HG02884 (cell line): ENCODE measurements at regions not wholly inside any gene's neighbourhood (a gene's known extent, or its start where the extent isn't known, plus 50 kb on each side); places are given as distances from the start of the nearest gene placed in this dataset.
"Not testable (repeated sequence)": the region's sequence is repeated elsewhere in the genome, so short reads cannot be mapped to it uniquely, and the experiment has no call there.

Experiments used
- ATAC-seq: cut with Tn5 transposase; IDR thresholded peaks from one replicate; pipeline ENCODE4 v1.9.1; 2021; ENCODE audit warnings: mild to moderate bottlenecking, moderate library complexity; ENCODE audit not compliant: unreplicated experiment

DNA sequence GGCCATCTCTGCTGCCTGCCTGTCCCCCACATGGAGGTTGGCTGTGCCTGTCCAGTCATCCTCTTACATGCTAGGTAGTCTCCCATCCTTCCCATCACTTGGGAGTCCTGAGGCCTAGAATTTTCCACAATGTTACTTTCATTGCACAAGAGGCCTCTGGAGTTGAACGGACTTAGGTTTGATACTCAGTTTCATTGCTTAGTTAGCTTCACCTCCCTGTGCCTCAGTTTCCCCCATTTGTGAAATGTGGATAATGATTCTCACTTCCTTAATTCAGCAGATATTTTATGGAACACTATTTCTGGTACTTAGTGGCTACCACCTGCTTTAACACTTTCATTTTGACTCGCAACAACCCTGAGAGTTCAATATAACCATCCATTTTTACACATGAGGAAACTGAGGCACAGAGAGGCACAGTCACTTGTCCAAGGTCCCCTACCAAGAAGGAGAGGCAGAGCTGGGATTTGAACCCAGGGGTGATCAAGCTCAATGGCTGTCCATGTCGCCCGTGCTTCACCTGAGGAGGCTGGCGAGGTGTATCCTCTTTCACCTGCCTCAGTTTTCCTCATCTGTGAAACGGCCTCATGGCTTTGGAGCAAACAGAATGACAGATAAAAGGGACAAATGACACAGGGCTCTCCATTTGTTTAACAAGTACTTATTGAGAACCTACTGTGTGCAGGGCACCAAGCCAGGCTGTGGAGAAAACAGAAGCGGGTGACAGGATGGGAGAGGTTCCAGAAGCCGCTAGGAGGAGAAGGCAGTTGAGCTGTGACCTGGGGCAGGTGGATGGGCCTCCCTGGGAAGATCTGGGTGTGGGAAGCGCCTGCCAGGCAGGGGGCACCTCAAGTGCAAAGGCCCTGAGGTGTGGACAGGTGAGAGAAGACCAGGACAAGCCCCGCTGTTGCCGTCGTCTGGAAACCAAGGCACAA is 154.3 kb upstream of the PTPN1 start:
- ATAC-seq, result no peak

DNA sequence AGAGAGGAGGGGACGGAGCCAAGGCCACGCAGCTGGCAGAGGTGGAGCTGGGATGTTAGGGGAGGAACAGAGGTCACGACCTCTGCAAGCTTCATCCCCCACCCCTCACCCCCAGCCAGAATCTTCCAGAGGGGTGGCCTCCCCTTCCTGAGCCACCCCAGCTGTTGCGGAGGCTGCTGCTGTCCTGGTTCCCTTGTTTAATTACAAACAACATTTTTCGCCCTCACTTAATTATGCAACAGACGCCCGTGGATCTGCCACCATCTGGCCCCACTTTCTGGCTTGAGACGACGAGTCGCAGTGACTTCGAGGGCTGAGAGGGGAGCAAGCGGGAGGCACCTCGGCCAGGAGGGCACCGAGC is 153.7 kb upstream of the PTPN1 start:
- ATAC-seq, result no peak

DNA sequence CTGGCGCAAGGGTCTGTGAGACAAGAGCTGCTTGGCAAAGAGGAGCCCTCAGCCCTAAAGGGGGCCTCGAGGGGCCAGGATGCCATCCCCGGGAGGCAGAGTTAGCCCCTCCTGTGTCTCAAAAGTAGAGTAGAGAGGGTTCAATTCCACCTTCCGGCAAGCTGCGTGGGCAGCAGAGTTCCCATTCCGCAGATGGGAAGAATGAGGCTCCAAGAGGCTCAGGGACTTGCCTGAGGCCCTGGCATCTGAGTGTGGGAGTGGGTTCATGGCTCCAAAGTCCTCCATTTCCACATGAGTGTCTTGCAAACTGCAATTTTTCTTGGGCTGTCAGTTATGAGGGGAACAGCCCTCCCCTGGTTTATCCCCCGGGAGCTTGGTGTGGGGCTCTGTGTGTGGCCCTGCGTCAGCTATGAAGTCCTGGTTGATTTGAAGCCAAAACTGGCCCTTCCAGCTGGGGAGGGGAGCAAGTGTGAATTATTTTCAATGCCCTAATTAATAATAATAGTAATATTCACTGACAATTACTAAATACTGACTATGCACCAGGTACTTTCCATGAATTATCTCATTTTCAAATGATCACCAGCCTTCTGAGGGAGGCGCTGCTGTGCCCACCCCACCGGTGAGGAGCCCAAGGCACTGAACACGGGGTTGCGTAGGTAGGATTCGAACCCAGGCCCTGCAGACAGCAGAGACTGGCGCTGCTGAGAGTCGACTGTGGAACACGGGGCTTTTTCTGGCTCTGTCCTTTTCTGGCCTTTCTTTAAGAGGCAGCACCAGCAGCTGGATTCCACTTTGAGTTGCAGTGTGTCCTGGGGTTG is 153.0 kb upstream of the PTPN1 start:
- ATAC-seq, result no peak

DNA sequence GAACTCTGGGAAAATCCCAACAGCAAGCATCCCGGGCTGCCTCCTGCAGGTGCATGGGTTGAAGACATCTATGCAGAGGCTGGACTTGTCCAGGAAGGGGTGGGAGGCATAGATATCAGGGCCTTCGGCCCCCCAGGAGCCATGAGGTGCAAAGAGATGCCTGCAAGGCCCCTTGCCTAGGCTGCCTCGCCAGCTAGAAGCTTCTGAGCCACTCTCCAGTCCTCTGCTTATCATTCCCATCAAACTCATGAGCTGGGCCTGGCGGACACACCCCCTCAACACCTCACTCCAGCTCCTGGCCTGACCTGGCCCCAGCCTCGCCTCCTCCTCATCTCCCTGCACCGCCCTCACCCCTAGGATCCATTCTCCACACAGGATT is 152.4 kb upstream of the PTPN1 start:
- ATAC-seq, result no peak

DNA sequence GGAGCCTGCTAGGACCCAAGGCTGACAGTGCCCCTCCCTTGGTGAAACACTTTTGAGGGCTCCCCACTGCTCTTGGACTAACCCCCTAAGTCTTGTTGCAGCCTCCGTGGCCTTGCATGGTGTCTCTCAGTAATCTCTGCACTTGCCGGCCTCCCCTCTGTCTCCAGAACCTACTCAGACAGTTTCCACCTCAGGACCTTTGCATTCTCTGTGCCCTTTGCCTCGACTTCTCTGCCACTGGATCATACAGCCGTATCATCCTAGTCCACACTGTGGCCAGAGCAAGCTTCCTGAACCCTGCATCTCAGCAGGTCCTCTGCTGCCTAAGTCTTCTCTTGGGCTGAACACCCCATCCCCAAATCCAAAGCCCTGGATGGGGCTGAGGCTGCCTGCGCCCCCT is 152.0 kb upstream of the PTPN1 start:
- ATAC-seq, result no peak

DNA sequence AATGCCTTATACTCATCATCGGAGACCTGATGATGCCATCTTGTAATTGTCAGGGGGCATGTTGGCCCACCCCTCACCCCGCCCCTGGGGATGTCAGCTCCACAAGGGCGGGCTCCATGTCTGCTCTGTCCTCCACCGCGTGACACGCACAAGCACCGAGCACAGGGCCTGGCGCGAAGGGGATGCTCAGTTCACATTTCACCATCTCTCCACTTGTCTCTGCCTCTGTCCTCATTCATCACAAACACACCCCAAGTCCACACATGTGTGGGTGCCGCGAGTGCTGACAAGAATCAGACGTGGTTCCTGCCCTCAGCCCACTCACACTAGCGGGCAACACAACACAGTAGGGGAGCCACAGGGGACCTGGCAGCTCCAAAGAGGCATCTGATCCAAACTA is 151.2 kb upstream of the PTPN1 start:
- no peak for ATAC-seq

DNA sequence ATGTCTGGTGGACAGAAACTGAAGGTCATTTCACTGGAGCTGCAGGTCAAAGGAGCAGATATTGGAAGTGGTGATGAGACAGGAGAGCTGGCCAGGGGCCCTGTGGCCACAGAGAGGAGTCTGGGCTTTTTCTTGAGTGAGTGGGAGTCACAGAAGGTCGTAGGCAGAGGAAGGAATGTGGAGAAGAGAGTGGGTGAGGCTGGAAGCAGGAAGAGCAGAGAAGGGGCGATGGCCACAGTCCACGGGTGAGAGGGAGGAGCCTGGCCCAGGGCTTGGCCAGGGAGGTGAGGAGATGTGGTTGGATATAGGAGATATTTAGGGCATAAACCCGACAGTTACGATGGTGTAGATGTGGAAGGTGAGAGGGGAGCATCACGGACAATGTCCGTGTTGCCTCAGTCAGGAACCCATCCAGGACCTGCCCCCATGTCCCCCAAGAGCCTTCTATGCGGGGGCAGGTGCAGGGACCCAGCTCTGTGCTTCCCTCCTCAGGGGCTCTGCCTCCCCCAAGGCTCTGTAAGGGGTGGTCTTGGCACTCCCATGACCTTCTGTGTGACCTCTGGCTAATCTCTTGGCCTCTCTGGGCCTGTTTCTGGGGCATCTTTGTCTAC is 150.5 kb upstream of the PTPN1 start:
- ATAC-seq, result no peak

DNA sequence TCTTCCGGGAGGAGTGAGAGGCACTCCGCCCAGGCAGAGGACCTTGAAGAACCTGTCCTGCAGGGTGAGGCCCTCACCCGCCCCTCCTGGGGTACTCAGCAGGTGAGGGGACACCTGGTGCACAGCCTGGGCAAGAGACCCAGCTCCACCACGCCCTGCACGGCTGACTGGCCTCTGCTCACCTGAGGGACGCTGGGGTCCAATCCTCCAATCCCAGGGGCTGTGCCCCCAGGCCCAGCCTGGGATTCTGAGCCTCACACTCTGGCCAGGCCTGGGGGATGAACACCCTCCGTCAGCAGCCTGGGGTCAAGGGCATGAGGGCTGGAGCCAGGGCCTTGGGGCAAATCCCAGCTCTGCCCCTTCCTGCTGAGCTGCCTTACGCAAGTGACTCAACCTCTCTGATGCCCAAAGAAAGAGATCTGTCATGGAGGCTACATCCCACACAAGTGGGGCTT is 149.9 kb upstream of the PTPN1 start:
- no peak for ATAC-seq

DNA sequence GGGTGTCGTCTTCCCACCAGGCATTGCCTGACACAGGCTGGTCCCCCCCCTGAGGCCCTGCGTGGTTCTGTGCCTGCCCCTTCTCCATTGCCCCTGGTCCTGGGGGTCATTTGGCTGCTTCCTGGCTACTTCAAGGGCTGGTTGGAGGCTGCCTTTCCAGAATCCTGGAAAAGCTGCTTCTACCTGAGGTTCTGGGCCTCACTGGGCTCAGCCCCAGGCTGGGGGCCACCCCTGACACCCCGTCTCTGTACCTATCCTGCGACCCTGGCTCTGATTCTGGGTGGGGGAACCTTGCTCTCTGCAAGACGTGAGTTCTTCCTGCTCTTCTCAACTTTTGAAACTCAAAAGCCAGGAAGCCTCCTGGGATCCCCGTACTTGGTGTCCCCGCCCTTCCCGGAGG is 149.3 kb upstream of the PTPN1 start:
- ATAC-seq, result no peak

DNA sequence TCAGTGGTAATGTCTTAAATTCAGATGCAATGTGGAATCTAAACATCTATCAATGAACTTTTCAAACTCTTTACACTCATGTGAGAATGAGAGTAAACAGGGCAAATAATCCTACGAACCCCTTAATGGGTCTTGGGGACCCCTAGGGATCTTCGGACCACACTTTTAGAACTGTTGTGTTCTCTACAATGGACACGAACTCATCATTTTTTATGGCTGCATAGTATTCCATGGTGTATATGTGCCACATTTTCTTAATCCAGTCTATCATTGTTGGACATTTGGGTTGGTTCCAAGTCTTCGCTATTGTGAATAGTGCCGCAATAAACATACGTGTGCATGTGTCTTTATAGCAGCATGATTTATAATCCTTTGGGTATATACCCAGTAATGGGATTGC is 148.0 kb upstream of the PTPN1 start:
- not testable (repeated sequence) for ATAC-seq

DNA sequence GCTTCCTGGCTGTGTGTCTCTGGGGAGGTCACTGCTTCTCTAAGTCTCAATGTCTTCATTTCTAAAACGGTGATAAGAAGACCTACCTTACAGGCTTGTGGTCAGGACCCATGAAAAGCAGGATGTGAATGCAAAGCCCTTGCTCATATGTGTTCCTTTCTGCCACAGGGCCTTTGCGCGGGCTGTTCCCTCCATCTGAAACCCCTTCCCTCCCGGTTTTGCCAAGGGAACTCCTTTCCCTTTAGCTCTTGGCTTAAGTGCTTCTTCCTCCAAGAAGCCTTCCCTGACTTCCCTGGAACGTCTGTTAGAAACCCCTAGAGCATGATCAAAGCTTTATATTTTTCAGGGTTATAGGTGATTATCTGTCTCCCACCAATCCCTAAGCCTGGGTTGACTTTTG is 147.2 kb upstream of the PTPN1 start:
- no peak for ATAC-seq

DNA sequence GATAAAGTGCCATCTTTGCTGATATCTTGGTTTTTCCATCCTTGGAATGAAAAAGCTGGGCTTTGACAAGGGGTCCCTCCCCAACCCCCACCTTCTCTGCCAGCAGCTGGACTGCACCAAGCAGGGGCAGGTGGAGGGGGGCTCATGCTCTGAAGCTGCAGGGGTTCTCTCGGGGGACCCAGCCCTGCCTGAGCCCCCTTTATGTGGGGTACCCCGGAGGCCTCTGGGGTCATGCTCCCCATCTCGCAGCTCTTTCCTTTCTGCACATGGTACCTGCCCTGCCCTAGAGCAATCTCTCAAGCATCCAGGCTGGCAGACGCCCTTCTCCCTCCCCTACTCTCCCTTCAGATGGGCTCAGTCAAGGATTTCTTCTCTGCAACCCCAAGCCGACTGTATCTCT is 146.7 kb upstream of the PTPN1 start:
- no peak for ATAC-seq

DNA sequence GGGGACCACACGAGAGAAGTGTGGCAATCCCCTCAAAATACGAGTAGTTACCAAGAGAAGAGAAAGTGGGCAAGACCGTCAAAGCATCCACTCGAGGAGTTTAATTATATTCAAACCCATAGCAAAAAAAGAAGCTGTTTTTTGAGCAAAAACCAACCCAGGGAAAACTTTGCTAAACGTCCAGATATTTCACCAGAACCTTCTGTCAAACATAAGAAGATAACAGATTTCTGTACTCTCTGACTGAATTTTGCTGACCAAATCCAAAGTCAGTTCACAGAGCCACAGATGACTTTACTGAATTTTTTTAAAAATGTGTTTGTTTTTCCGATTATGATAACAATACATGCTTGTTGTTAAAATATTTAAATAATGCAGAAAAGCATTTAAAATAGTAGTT is 145.6 kb upstream of the PTPN1 start:
- no peak for ATAC-seq

DNA sequence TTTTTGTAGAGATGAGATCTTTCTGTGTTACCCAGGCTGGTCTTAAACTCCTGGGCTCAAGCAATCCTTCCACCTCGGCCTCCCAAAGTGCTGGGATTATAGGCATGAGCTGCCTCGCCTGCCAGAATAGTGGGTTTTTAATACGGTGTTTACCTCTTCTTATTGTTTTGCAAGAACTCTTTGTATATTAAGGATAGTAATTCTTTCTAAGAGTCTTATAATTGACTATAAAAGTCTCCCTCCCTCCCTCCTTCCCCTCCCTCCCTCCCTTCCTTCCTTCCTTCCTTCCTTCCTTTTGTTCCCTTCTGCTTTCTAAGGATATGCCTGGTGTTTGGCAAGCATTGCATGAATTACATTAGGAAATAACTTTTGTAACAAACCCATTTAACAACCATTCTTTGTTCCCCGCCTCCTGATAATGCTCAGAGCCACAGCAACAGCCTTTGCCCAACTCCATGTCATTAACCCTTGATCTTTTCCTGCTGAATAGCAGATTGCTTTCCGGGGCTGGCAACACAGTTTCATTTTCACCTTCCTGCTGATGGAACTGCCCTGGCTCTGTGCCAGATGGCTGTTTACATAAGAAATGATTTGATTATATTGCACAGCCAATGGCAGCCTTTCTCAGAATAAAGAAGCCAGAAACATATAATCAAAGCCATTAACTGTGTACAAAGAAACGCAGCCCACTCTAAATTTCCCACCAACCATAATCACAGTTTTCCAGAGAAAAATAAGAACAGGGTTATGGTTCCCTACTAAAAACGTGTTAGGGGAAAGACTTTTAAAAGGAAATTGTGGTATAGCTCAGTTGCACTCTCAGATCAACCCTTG is 143.7 kb upstream of the PTPN1 start:
- ATAC-seq, result no peak

DNA sequence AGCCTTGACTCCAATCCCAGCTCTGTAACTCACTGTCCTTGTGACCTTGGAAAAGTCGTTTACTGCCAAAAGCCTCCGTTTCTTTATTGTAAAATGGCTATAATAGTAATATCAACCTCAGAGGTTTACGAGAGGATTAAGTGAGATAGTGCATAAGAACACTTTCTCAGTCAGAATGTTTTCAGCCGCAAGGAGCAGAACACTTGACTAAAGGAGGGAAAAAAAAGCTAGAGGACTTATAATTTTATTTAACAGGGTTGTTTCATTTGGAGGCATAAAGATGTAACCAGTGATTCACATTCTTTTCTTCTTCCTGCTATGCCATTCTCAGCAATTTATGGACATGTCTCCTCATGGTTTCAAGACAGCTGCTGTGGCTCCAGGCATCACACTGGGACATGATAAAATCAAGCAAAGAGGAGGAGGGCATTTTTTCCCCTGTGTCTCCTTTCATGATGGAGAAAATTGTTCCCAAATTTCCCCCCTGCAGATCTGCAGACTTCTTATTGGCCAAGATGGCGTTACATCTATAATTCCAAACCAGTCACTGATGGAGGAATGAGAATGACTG is 143.0 kb upstream of the PTPN1 start:
- ATAC-seq, result no peak

DNA sequence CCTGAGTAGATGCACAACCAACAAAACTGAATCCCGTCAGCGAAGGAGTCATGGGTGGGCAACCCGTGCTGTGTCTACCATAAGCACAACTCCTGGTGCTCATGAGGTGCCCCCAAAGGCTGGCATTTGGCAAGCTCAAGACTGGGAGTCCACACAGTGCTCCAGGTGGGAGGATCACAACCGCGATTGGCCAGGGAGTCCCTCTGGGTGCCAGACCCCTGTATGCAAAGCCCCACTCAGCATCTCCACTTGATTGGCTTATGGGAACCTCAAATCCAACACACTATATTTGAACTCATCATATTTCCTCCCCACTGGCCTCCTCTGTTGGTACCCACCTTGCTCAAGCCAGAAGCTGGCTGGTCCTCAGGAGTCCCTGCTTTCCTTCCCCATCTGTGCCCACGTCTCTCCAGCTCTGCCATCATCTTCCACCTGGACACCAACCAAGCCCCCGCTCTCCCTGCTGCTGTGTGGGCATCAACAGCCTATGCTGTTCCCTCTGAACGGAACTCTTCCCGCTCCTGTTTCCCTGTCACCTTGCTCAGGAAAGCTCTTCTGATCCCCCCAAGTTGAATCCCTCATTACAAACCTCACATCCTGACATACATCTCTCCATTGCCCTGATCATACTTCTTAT is 142.3 kb upstream of the PTPN1 start:
- ATAC-seq, result no peak

DNA sequence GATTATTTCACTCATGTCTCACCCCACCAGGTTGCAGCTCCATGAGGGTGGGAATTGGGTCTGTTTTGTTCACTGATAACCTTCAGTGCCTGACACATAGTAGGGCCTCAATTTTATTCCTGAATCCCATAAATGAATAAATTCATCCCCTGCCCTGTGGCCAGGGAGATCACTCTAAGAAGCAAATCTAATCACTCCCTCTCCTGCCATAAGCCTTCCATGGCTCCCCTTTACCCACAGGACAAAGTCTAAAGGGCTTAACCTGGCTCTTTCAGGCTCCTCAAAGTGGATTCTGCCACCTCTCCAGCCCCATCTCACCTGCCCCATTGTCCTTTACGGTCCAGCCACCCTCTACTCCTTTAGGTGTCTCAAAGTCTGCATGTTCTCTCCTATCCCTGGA is 141.8 kb upstream of the PTPN1 start:
- no peak for ATAC-seq

DNA sequence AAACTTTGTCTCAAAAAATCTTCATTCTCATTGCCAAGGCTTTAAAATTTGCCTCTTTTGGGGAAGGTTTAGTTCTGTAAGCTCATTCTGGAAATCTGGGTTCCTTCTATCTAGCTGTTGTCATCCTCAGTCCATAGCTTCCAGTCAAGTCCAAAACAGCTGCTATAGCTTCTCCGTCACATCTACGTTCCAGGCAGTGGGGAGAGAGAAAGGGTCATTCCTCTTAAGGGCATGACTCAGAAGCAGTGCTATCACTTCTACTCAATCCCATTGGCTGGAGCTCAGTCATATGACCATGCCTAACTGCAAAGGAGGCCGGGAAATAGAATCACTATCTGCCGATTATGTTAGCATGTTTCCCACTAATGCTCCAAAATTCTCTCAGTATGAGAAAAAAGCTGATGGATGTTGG is 141.4 kb upstream of the PTPN1 start:
- no peak for ATAC-seq

DNA sequence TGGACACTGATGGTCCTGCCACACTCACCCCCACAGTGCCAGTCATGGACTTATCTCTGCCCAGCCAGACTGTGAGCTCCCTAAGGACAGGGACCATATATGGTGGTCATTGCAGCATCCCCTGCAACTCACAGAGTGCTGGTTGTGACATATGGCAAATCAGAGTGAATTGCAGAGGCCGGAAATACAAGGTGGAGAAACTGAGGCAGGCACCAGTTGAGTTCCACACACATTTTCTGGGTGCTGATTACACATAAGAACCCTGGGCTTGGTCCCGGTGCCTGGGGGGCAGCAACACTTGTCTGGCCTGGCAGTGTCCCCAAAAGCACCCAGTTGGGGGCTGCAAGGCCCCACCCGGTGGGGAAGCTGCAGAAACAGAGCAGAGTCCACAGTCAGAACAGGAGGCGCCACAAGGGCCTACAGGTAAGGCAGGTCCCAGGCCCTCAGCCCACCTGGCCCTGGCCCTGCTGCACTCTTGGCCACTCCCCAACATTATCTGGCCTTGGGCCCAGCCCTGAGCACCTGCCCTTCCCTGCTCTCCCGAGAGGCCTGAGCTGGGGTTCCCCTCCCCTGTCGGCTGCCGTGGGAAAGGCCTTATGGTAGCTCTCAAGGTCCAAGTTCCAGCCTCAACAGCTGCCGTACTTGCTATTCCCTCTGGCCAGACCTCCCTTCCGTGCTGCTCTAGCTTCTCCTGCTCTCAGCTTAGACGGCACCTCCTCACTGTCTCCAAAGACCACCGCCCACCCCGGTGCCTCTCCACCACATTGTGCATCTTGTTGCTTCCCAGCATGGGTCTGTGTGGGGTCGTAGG is 140.8 kb upstream of the PTPN1 start:
- ATAC-seq, result no peak
